SU-DHL-6 (cell line): ENCODE measurements at regions not wholly inside any gene's neighbourhood (a gene's known extent, or its start where the extent isn't known, plus 50 kb on each side); places are given as distances from the start of the nearest gene placed in this dataset.

Experiments
- EZH2phosphoT487 ChIP-seq: fragments of 200-600 bp; sonication (generic), shearing (Covaris generic); conservative IDR thresholded peaks from 2 replicates; pipeline ENCODE4 v1.6.1; 2018; ENCODE audit warnings: mild to moderate bottlenecking, antibody characterized with exemption, low read length, moderate library complexity, mixed read lengths
- TF ChIP-seq, protein P1 (sequence below): fragments of 200-600 bp; sonication (generic); IDR thresholded peaks from one replicate; pipeline ENCODE4 v1.5.1; 2017; ENCODE audit warnings: antibody characterized with exemption, mild to moderate bottlenecking, low read length, moderate library complexity; ENCODE audit not compliant: insufficient read depth, poor library complexity, severe bottlenecking

DNA sequence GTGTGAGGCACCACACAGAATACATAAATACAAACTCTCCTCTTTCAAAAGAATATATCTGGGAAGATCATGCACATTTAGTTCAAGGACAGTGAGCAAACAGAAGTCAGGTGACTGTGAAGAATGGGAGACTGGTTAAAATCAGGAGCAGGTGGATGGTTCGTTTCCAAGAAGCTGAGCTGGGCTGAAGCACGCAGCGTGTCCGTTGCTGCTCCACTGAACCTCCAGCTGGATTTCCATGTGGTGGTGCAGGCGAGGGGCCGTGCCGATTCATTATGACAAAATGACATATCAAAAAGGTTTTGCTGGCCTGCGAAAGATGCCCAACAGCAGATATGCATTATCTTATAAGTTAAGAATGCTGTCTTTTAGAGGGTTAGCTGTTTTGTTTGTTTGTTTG lies 66.0 kb downstream of the OLIG1 start:
- TF ChIP-seq, protein P1, sequence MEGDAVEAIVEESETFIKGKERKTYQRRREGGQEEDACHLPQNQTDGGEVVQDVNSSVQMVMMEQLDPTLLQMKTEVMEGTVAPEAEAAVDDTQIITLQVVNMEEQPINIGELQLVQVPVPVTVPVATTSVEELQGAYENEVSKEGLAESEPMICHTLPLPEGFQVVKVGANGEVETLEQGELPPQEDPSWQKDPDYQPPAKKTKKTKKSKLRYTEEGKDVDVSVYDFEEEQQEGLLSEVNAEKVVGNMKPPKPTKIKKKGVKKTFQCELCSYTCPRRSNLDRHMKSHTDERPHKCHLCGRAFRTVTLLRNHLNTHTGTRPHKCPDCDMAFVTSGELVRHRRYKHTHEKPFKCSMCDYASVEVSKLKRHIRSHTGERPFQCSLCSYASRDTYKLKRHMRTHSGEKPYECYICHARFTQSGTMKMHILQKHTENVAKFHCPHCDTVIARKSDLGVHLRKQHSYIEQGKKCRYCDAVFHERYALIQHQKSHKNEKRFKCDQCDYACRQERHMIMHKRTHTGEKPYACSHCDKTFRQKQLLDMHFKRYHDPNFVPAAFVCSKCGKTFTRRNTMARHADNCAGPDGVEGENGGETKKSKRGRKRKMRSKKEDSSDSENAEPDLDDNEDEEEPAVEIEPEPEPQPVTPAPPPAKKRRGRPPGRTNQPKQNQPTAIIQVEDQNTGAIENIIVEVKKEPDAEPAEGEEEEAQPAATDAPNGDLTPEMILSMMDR = no peak
- no peak for TF ChIP-seq EZH2phosphoT487
